ENCODE measurements at regions not wholly inside any gene's neighbourhood (a gene's known extent, or its start where the extent isn't known, plus 50 kb on each side); places are given as distances from the start of the nearest gene placed in this dataset.

DNA sequence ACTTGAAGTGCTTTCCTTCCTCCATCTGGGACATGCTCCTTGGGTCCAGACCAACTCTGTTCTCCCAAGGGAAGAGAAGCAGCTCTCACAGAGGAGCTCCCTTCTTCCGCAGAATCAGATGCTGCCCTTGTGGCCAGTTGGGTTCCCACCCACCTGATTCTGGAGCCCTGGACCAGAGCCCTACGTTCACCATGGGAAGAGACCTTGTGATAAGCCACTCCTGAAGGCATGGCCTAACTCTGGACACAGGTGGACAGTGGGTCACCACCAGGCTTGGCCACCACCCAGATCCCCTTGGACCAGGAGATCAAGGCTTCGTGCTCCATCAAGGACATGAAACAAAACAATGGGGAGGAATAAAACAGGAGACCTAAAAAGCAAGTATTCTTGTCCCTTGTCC lies 172.2 kb downstream of the RPLP1 start:
- TF ChIP-seq, protein P1, sequence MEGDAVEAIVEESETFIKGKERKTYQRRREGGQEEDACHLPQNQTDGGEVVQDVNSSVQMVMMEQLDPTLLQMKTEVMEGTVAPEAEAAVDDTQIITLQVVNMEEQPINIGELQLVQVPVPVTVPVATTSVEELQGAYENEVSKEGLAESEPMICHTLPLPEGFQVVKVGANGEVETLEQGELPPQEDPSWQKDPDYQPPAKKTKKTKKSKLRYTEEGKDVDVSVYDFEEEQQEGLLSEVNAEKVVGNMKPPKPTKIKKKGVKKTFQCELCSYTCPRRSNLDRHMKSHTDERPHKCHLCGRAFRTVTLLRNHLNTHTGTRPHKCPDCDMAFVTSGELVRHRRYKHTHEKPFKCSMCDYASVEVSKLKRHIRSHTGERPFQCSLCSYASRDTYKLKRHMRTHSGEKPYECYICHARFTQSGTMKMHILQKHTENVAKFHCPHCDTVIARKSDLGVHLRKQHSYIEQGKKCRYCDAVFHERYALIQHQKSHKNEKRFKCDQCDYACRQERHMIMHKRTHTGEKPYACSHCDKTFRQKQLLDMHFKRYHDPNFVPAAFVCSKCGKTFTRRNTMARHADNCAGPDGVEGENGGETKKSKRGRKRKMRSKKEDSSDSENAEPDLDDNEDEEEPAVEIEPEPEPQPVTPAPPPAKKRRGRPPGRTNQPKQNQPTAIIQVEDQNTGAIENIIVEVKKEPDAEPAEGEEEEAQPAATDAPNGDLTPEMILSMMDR (IDR thresholded peaks at IDR 0.05): no peak
- no peak for TF ChIP-seq POLR2AphosphoS5 (IDR thresholded peaks at IDR 0.05)

All from gastroesophageal sphincter (tissue), 3 donors.